Choroid plexus epithelial cell (primary cell): ENCODE measurements at regions not wholly inside any gene's neighbourhood (a gene's known extent, or its start where the extent isn't known, plus 50 kb on each side); places are given as distances from the start of the nearest gene placed in this dataset.

ENCODE experiments used
- DNase-seq: peaks from one replicate; pipeline ENCODE4 v3.0.0-alpha.2; 2010; ENCODE audit warnings: low read depth
- H3K4me3 ChIP-seq: 2 replicates; pipeline ENCODE4 v1.5.1; 2011; ENCODE audit warnings: low read depth, mild to moderate bottlenecking, control low read depth, low read length, moderate library complexity
- TF ChIP-seq, protein P1 (sequence below): conservative IDR thresholded peaks from 2 replicates; pipeline ENCODE4 v1.5.1; 2011; ENCODE audit warnings: low read depth, mild to moderate bottlenecking, control low read depth, inconsistent platforms, low read length, moderate library complexity

GRCh38 chr5:174198541-174198940 lies 153.0 kb downstream of the NSG2 start:
- DNase-seq = no peak
- TF ChIP-seq, protein P1, sequence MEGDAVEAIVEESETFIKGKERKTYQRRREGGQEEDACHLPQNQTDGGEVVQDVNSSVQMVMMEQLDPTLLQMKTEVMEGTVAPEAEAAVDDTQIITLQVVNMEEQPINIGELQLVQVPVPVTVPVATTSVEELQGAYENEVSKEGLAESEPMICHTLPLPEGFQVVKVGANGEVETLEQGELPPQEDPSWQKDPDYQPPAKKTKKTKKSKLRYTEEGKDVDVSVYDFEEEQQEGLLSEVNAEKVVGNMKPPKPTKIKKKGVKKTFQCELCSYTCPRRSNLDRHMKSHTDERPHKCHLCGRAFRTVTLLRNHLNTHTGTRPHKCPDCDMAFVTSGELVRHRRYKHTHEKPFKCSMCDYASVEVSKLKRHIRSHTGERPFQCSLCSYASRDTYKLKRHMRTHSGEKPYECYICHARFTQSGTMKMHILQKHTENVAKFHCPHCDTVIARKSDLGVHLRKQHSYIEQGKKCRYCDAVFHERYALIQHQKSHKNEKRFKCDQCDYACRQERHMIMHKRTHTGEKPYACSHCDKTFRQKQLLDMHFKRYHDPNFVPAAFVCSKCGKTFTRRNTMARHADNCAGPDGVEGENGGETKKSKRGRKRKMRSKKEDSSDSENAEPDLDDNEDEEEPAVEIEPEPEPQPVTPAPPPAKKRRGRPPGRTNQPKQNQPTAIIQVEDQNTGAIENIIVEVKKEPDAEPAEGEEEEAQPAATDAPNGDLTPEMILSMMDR = no peak
- H3K4me3 ChIP-seq = no peak overlapping the region

DNA sequence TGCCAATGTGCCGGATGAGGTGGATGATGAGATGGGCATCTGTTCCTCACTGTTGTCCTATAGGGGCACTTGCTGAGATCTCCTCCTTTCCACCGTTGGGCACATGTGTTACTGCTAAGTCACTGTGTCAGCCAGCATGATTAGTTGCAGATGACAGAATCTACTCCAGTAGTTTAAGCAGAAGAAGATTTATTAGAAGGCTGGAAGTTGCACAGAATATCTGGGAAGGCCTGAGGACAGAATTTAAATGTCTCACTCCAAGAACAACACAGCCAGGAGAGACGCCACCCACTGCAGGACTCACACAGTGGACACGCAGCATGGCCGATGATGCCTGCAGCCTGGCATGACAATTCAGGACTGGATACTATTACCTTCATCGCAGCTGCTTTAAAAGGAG lies 157.5 kb downstream of the NSG2 start:
- no peak overlapping the region for H3K4me3 ChIP-seq
- no peak for DNase-seq
- TF ChIP-seq, protein P1 = no peak

DNA sequence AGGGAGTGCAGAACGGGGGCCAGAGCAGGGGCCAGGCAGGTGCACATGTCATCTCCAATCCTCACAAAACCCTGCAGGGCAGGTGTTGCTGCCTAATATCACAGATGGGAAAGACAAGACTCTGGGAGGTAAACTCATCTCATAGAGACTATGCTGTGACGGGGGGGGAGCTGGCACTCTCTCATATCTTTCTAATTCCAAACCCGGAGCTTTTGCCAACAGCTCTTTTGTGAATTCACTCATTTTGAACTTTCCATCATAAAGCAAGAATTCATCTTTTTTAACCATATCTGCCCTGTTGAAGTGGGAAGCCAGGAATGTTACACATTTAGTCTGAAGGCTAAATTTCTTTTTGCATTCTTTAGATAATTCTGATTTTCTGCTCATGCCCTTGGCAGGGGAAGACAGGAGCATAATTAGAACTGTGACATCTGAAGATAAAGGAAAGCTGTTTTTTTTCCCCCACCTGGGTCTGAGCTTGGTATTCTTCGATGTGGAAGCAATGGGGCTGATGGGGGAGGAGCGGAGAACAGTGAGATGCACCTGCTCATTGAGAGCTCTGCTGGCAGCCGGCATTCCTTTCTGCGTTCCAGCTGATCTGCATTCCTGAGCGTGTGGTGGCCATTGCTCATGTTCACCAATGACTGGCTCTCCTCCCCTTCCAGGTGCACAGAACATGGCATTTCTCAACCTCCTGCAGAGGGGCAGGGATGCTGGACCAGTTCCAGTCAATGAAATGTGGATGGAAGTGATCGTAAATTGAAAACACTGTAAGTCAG lies 159.2 kb downstream of the NSG2 start:
- no peak overlapping the region for H3K4me3 ChIP-seq
- no peak for DNase-seq
- TF ChIP-seq, protein P1 = no peak

DNA sequence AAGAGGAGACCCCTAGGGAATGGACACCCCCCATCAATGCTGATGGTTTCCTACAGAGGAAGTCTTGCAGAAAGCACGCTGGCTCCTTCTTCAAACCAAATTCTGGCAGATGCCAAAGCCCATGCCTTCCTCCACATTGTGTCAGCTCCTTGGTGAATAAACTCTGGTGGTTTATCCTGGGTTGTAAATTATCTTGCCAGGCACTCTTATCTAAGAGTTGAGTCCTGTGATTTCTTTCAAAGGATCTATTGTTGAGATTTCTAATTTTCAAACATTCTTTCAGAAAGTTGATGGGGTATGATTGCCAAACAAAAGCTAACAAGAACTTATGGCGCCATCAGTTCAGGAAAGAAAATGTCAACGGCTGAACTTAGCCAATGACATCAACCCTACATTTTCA lies 160.4 kb downstream of the NSG2 start:
- TF ChIP-seq, protein P1 = no peak
- DNase-seq = no peak
- H3K4me3 ChIP-seq = no peak overlapping the region

DNA sequence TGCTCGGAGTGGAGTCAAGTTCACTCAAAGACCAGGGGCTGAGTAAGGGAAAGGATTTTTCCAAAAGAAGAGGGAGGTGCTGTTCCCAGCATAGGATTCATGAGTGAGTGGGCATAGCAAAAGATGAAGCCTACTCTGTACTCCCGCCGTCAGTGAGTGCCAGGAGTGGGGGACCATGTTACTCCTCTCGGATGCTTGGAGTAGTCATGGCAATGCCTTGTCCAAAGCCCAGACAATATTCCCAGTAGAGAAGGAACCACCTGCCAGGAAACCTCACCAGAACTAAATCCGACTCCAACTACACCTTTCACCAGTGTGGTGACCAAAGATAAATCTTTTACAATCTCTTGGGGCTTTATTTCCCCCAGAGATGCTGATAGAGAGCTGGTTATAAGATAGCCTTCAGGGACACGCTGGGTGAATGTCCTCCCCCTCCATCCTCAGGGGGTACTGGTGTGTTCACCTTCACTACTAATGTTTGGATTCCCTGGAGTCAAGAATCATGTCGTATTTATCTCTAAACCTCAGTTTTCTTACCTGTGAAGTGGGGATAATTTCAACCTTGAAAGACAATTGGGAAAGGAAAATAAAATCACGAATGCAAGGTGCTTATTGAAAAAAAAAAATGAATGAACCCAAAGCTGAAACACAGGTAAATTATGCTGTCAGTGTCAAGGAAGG lies 165.2 kb downstream of the NSG2 start:
- DNase-seq = no peak
- TF ChIP-seq, protein P1 = no peak
- H3K4me3 ChIP-seq = no peak overlapping the region

GRCh38 chr5:174211277-174211626 lies 165.7 kb downstream of the NSG2 start:
- no peak for DNase-seq
- H3K4me3 ChIP-seq = no peak overlapping the region

More at GRCh38 chr5:174211277-174211626, 165.7 kb downstream of the NSG2 start:
- TF ChIP-seq, protein P1 = no peak
